ENCODE measurements at regions not wholly inside any gene's neighbourhood (a gene's known extent, or its start where the extent isn't known, plus 50 kb on each side); places are given as distances from the start of the nearest gene placed in this dataset.

DNA sequence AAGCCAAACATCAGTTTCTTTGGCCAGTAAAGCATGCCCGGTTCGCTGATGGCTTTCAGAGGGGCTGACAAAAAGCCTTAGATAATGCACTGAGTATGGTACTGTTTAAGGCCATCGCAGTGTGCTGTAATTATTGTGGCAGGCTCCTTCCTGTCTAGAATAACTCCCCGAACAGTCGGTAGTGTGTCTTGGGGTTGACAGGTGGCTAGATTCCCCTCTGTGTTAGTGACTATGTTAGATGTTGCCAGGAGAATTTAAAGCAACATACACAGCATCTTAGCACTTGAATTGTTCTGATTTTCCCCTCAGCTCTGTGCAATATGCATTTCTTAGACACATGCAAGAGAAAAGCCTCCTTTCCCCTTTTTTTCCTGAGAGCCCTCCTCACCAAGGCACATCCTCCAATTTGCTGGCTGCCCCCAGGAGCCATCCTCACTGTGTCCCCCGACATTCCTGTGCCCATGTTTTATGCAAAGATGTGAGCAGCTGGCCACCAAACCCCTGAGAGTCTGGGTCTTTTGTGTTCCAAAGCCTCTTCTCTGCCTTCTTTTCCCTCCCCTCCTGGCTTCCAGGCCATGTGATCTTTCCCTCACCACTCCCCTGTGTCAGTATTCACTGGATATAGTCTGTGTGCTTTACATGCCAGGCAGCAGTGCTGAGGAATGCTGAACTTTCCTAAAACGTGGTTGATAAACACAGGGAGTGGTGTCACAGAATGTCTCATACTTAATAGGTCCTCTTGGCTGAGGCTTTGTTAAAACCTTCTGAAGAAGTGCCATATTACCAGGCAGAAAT, 331.5 kb downstream of the HRH4 start:
- DNase-seq (ENCODE audit: low read depth) = no peak

DNA sequence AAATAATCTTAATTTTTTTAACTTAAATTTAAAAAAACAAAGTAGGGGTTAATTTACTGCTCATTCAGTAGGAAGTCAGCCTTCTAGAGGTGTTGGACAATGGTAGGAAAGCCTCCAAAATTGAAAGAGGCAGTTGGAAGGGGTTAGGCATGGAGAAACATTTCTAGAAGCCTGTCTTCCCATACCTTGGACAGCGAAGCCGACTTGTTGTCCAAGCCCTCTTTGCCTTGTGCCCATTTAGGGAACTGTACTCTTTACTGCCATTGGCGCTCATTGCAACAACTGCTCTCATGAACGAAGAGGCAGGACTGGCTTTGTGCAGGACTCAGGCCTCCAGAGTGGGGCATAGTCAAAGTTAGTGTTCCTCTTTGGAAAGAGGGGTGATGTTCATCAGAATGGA, 333.3 kb downstream of the HRH4 start:
- no peak for DNase-seq (ENCODE audit: low read depth)

DNA sequence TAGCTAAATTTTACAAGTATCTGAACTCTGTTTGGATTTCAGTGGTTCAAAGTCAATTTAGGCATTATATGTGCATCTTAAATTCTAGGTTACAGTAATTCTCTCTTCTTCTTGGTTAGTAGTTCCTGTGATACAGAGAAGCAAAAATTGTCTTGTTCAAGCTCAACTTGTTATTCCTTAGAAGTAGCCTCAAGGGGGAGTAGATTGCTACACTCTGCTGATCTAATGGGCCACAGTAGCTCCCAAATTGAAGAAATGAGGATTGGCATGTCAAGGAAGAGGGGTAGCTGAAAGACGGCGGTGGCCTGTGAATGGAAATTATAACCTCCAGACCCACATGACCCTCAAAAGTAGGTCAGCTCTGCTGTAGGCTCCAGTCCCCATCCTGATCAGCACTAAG, 334.7 kb downstream of the HRH4 start:
- DNase-seq (ENCODE audit: low read depth) = no peak

DNA sequence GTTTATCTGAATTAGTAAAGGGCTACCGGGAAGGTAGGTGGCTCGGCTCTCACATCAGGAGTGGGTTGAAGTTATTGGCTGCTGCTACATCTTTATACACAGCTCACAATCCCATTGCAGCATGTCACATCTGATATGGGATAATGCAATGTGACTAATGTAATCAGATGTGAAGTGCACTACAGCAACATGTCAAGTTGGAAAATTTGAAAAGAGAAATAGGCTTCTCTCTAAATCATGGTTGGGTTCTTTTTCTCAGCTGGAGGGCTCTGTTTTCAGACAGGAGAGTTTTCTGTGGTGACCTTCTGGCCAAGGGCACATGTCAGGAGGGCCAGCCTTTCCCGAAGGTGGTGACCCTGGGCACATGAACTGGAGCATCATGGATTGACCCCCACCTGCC, 337.5 kb downstream of the HRH4 start:
- no peak for DNase-seq (ENCODE audit: low read depth)

DNA sequence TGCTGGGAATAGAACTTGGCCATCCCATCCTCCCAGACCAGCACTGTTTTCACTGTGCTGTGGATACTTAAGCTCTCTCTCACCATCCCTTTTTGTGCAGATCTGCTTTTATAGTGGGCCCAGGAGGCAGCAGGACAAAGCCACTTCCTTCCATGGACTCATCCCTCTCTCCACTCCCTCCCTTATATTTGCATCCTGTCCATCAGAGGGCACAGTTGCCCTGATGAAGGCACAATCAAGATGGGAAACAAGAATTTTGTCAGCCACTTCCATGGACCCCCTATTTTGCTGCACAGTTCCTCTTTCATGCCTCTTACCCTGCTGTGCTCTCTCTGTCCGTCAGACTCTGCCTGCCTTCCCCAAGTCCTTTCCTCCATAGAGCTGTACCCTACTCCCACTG, 338.7 kb downstream of the HRH4 start:
- DNase-seq (ENCODE audit: low read depth) = no peak

DNA sequence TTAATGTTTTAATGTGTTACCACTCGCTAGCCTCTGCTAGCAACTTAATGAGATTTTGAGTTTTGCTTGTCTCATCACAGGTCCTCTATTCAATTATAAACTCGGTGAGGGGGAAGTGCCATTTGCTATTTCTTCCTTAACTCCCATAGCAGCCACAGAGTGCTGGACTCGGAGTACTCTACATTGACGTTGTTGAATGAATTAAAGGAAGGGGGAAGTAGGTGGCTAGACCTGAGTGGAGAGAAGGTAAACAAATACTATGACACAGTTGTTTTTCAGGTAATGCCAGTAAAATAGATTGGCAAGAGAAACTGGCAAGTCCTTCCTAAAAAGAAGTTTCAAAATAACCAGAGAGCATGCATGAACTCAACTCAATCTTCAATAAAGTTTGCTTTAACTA, 339.3 kb downstream of the HRH4 start:
- DNase-seq (ENCODE audit: low read depth) = no peak

DNA sequence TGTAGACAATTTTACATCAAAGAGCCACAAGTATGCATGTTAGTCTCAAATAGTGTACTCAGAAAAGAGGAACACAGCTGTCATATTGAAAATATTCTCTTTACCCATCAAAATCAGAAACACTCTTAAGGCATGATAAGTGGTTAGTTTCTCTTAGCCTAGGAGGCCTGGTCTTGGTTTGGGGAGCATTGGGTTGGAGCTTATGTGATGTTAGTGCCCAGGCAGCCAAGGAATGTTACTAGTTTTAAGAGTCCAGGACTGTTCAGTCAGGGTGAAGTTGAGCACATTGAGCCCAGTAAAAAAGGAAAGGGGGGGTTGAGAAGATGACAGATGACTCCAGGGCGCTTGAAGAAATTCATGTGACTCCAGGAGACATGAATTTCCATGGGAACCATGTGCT, 340.6 kb downstream of the HRH4 start:
- no peak for DNase-seq (ENCODE audit: low read depth)

DNA sequence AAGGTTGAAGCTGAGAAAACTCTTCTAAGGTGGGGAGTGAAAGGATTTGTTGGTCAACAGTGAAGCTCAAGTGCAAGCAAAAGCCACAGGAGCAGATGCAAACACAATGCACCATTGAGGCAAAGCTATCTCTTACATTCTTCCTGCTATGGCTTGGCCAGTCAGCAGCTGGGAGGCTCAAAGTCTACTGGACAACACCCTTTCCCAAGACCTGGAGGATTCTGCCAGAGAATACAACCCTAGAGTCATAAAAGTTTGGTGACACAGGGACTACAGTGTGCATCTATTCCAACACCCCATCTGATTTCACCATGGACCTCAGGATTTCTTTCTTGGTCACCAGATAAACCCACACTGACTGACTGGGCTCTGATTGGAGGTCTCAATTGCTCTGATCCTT, 342.0 kb downstream of the HRH4 start:
- DNase-seq (ENCODE audit: low read depth) = no peak

DNA sequence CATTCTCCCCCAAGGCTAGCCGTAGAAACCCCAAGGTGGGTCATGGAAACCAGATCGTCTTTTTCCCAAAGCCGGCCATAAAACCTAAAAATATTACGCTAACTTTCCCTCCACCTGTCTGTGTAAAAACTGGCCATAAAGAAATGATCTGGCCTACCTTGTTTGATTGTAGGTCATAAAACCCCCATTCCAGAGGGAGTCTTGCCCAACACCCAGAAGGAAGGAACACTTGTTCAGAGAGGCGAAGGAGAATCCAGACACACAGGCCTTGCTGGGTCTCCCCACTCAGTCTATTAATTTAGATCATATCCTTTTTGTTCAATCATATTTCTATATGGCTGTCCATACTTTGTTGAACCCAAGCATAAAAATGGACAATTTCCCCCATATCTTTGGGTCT, 344.7 kb downstream of the HRH4 start:
- no peak for DNase-seq (ENCODE audit: low read depth)

DNA sequence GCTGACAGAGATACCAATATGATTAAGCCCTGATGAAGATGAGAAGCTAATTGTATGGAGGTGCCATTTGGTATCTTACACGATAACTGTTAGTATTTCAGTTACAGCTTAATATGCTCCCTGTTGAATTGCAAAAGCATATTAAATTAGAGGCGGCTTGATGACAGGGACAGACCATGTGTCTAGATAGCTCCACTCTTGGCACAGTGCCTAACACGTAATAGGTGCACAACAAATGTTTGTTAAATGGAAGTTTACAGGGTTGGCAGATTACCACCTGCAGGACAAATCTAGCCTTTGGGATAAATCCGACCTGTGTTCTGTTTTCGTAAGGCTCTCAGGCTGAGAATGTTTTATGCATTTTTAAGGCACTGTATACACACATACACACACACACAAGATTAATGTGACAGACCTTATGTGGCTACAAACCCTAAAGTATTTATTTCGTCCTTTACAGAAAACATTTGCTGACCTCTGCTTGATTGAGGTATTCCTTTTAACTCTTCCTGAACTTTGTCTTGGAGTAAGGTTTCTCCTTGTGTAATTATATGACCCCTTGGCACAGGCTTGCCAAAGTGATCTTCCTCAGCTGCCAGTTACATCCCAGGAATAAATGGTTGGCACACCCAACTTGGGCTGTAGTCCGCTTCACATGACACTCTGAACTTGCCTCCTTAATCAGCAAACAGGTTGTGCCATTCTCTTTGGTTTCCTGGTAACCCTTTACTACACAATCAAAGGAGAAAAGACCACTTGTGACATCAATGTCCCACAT, 348.9 kb downstream of the HRH4 start:
- DNase-seq (ENCODE audit: low read depth) = no peak

DNA sequence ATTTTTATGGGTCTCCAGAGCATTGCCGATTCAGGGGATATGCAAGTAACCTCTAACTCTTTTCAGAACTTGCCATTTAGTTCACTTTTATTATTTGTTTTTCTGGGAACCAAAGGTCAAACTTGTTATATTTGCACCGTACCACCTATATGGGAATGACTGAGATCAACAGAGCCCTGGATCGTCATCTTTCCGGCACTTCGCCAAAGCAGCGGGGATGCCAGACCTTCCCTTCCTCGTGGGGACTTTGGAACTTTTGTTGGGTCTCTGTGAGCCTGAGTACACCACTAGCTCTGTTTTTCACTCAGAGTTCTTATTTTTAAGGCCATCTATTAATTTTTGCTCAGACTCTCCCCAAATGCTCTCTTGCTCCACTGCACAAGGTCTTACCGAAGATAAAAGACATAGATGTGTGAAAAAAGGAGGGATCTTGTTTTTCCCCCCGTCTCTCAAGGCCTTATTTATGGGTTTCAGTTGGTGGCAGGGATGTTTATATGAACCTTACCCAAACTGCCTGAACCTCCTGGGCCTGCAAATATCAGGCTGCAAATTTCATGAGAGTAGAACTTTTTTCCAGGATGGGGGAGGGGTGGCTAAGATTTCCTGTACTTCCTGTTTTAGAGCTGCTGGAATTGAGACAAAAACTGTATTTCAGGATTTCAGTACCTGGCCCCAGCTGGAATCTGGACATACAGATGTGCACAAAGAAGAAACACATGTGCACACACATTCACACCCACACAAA, 350.3 kb downstream of the HRH4 start:
- DNase-seq (ENCODE audit: low read depth) = no peak

DNA sequence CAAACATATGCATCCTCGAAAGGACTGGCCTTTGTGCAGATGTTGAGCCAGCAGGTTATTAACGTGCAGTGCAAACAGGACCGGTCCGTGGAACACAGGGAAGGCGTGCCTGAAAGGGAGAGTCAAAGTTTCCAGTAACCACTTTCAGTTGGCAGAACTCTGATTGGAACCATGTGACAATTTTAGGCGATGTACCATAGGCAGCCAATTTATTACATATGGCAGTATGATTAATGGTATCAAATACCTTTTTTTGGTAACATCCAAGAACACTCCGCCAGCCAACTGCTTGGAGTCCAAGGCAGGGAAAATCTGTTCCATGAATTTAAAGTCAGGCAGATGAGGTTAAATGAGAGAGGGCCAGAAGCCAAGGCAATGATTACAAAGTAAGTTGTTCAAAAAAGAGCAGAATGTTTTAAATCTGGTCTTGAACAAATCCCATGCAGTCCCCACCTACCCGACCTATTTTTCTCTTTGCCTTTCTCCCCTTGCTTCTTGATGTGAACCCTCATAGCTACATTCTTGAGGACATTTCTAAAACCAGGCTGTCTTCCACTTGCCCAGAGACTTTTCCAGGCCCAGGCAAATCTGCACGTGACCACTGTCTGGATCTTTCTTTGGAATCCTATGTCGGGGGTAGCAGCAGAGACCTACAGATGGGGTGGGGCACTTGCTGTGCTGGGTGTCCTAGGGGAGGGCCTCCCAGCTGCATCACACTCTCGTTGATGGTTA, 351.7 kb downstream of the HRH4 start:
- DNase-seq (ENCODE audit: low read depth) = no peak

DNA sequence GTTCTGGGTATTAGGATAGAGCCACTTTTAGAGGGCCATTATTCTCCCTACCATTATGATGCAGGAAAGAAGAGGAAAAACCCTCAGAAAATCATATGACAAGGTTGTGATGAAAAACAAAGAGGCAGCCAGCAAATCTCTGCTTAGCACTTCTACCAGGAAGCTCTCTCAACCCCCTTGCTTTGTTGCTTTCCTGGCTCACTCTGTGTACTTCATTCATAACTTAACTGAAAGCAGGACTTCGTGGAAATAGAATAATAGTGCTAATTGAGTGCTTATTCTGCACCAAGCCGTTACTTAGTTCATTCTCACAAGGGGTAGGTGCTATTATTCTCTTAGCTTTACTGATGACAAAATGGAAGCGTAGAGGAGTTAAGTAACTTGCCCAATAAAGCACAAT, 354.1 kb downstream of the HRH4 start:
- no peak for DNase-seq (ENCODE audit: low read depth)

DNA sequence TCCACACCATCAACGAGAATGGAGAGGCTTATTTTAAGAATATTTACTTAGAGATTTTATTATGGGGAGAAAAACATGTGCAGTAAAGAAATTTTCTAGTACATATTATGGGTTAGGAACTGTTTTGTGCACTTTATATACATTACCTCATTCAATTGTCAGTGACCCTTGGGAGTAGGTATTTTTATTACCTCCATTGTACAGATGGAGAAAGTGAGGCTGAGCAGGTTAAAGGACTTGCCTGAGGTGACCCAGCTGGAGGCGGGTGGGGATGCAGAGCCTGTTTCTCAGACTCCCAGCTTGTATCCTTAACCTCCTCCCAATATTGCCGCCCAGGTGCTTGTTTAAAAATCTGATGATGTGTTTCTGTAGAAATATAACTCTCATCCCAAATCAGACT, 356.7 kb downstream of the HRH4 start:
- no peak for DNase-seq (ENCODE audit: low read depth)

DNA sequence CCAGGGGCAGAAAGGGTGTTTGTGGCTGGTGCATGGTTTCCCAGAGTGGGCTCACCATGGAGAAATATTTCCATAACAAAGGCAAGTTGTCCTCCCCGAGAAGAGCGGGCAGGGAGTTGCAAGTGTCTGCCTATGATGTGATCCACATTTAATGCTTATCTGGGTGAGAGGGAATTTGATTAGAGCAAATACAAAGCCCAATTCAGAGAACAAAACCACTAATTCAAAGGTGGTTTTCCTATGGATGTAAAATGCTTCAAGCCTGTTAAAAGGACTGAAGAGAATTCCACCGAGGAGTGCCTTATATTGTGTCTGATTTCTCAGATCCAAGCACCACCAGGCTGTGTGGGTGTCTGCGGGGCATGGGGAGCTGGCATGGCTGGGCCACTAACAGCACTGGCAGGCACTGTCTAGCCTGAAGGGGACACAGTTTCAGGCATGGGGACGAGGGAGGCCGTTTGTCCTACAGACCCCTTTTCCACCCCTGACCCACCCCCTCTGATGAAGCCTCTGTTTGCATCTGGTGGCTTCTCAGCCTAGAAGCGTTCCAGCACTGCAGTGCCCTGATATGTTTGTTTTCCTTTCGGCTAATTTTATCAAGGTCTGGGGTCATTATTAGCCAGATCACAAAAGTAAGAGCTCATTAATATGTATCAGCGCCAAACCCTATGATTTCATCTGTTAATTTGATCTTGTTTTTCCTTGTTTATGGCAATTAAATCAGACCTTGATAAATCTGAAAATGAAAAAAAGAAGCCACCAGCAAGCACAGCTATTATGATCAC, 357.3 kb downstream of the HRH4 start:
- no peak for DNase-seq (ENCODE audit: low read depth)

DNA sequence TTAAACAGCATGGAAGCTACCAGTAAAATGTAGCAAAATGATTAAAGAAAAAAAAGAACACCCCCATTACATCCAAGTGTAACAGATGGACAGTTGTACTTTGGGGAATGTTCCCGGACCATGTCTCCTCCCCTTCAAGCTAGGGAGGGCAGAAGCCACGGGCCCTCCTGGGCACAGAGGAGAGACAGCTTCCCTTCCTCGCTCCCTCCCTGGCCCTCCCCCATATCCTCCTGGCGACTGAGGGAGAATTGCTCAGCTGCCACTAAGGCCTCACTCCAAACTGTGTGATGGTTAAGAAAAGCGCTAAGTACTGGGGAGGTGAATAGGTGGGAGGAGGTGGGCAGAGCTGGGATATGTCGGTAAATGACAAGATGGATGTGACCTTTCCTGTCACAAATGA, 358.0 kb downstream of the HRH4 start:
- no peak for DNase-seq (ENCODE audit: low read depth)

DNA sequence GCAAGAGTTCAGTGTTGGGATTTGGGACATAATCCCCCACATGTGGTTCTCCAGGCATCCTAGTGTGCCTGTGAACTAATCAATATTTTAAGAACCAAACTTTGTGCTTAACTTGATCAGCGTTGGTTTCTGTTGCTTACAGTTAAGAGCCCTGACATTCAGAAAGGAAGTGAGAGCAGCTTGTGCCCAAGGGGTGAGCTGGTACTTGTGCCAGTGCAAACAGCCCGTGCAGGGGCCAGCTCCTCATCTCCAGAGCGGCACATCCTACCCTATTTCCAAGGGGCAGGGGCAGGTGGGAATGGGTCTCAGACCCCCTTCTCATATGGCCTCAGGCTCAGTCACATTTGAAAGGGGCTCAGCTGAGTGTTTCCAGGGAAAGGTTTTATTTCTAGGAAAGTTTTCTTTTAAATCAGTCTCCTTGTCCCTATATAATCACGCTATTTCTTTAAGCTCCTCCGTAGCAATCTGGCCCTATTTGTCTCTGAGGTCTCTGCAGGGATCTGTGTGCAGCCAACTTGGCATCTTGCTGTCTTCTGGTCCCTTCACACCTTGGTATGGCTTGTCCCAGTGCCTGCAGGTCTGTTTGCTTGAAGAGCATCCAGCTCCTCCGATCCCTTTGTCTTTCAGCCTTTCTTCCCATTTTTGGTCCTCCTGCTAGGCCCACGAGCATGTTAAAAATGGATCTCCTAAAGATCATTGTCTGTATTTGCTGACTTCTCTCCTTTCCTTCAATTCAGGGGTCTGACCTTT, 358.9 kb downstream of the HRH4 start:
- DNase-seq (ENCODE audit: low read depth) = no peak

DNA sequence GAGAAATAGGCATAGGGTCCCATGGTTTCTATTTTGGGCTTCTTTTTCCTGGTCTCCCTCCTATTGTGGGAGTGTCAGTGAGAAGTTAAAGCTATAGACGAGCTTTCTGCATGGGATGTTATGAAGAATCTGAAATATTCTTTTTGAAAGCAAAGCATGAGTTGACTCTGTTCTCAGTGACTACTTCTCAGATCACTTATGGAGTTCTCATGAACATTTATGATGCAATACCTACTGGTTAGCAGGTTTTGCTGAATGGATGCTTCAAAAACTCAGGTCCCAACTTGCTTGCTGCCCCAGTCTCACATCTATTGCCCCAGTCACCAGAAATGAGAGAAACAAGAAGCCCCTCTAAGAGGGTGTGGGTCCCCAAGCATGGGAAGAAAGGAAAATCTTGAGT, 365.0 kb downstream of the HRH4 start:
- DNase-seq (ENCODE audit: low read depth) = no peak

DNA sequence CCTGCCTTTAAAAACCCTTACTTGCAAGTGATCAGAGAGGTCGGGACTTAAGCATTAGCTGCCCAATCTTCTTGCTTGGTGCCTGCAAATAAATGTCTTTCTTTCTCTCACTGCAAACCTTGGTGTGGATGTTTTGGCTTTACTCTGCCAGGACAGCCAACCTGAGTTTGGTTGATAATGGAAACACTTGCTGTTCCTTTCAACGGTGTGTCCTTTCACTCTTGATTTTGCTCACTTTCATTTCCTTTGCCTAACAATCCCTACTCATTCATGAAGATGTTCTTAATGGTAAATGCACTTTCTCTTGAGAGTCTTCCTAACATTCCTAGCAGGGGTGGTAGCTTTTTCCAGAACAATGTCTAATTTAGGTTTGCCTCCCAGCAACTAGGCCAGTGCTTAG, 366.2 kb downstream of the HRH4 start:
- no peak for DNase-seq (ENCODE audit: low read depth)

DNA sequence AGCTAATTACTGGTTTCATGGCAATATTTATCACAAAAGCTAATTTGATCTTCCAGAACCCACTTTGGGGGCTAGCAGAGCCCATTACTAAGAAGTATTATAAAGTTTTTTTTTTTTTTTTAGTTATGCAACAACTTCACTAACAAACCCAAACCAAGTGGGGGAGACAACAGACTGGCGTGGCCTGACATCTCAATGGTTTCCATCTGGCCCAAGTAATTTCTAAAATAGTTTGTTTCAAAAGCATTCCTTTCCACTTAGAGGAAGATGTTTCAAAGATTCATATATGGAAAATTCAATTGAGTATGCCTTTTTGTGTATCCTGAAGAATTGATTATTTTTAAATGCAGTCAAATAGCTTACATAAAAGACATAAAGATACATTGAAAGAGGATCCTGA, 367.1 kb downstream of the HRH4 start:
- no peak for DNase-seq (ENCODE audit: low read depth)

DNA sequence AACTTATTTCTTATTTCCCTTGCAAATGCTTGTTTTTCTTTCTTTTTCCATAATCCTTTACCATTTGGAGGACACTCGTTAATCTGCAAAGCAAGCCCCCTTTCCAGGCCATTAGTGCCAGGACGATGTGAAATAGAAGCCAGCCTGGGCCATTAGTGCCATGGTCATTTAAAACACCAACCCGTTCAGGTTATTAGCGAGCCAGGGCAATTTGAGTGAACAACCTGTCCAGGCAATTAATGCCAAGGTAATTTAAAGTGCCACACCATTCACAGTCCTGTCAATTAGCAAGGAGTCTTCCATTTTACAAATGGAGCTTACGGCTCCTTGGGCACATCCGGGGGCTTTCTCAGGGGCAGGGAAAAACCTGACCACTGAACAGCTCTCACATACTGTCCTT, 370.6 kb downstream of the HRH4 start:
- DNase-seq (ENCODE audit: low read depth) = no peak

Measured in activated T-cell treated with anti-CD3 and anti-CD28 coated beads for 1 hour (primary cell).